Central memory CD8-positive, alpha-beta T cell (primary cell): ENCODE measurements at regions not wholly inside any gene's neighbourhood (a gene's known extent, or its start where the extent isn't known, plus 50 kb on each side); places are given as distances from the start of the nearest gene placed in this dataset.

Experiments used
- ATAC-seq: fragments of 150-1000 bp; cut with Tn5 transposase; replicated peaks from 2 replicates; pipeline ENCODE4 v1.10.0; 2022; ENCODE audit warnings: mild to moderate bottlenecking, moderate FRiP score, moderate number of reproducible peaks; ENCODE audit not compliant: poor library complexity, severe bottlenecking; ENCODE audit errors: extremely low read depth
- DNase-seq, 2 donors: peaks; one replicate each; pipeline ENCODE4 v3.0.0; 2021; ENCODE audit warnings: low spot score in 2 of 2
- H3K27ac Mint-ChIP-seq: one replicate; pipeline ENCODE4 v1.8.0; 2022; ENCODE audit warnings: low read depth, mild to moderate bottlenecking, moderate library complexity, mixed read lengths
- H3K27me3 Mint-ChIP-seq: one replicate; pipeline ENCODE4 v1.8.0; 2022; ENCODE audit warnings: mixed read lengths
- H3K36me3 Mint-ChIP-seq: one replicate; pipeline ENCODE4 v1.8.0; 2022; ENCODE audit warnings: mild to moderate bottlenecking, moderate library complexity, mixed read lengths; ENCODE audit not compliant: insufficient read depth
- H3K4me1 Mint-ChIP-seq: one replicate; pipeline ENCODE4 v1.8.0; 2022; ENCODE audit warnings: mixed read lengths
- H3K4me3 Mint-ChIP-seq: one replicate; pipeline ENCODE4 v1.8.0; 2022; ENCODE audit warnings: mild to moderate bottlenecking, moderate library complexity, mixed read lengths
- H3K9me3 Mint-ChIP-seq: one replicate; pipeline ENCODE4 v1.8.0; 2022; ENCODE audit warnings: mixed read lengths

GRCh38 chr3:113104357-113105092 lies 106.8 kb upstream of the BOC start:
- no peak for DNase-seq
- Mint-ChIP-seq H3K9me3 (no peaks in the 10 kb centered on the region), H3K27ac (no peak overlapping the region), H3K4me3 (no peak overlapping the region), H3K4me1 (no peaks in the 10 kb centered on the region), H3K36me3 (peaks cover 3% of the 10 kb centered on the region), H3K27me3 (no peaks in the 10 kb centered on the region)
- ATAC-seq = no peak

GRCh38 chr3:113105093-113105449 lies 106.3 kb upstream of the BOC start:
- Mint-ChIP-seq H3K4me1 (no peaks in the 10 kb centered on the region), H3K27ac (no peak overlapping the region), H3K27me3 (no peaks in the 10 kb centered on the region), H3K9me3 (no peaks in the 10 kb centered on the region), H3K4me3 (no peak overlapping the region), H3K36me3 (peaks cover 3% of the 10 kb centered on the region)
- ATAC-seq = no peak
- DNase-seq = no peak

DNA sequence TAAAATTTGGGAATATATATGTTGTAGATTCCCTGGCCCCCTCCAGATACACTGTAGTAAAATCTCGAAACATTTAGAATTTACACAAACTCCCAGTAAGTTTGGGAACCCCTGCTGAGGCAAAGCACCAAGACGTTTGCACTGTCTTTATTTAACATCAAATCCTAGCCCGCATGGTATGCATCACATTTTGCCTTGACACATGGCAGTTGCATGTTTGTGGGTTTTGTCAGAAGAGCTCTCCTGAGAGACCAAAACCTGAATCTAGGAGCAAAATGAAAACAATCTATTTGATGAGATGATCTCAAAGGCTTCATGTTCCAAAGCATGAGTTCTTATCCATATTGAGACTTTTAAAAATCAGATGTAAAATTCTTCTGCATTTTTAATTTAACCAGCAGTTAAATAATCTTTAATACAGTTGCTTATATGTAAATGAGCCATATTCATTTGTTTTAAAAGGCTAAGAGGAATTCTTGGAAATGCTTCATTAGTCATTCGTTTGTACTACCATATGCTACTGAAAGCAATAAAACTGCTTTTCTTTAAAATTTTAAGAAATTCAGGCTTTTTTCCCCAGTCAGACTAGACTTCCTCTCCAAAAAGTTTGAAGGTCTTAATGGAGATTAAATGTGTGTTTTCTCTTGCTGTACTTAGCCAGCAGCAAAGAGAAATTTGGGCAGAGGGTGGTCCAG lies 105.2 kb upstream of the BOC start:
- Mint-ChIP-seq H3K36me3 (peaks cover 3% of the 10 kb centered on the region), H3K9me3 (no peaks in the 10 kb centered on the region), H3K4me1 (peaks cover 6% of the 10 kb centered on the region), H3K4me3 (no peak overlapping the region), H3K27me3 (no peaks in the 10 kb centered on the region), H3K27ac (peak overlapping the region; percentile 7)
- DNase-seq (no peak), ATAC-seq (no peak)

DNA sequence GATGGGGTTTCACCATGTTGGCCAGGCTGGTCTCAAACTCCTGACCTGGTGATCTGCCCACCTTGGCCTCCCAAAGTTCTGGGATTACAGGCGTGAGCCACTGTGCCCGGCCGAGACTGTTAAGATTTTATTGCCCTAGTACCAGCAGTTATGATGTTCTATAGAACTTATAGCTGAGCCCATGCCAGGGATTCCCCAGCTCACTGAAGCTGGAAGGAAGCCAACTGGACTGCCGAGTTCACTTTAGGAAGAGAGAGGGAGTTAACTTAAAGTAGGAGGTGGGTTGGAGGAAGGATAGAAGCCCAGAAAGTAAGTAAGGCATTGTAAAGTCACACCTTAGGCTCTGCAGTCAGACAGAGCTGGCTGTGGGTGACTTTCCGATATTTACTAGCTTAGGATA lies 101.1 kb upstream of the BOC start:
- peaks cover 10% of the 10 kb centered on the region for H3K4me1 Mint-ChIP-seq
- no peak for DNase-seq
- H3K4me3 Mint-ChIP-seq = no peak overlapping the region
- no peak overlapping the region for H3K27ac Mint-ChIP-seq
- no peak for ATAC-seq
- H3K36me3 Mint-ChIP-seq = no peaks in the 10 kb centered on the region
- no peaks in the 10 kb centered on the region for H3K27me3 Mint-ChIP-seq
- H3K9me3 Mint-ChIP-seq = no peaks in the 10 kb centered on the region

- H3K9me3 Mint-ChIP-seq = no peaks in the 10 kb centered on the region
- H3K27ac Mint-ChIP-seq = no peak overlapping the region
- DNase-seq (no peak), ATAC-seq (no peak)
- no peaks in the 10 kb centered on the region for H3K27me3 Mint-ChIP-seq
- H3K4me3 Mint-ChIP-seq = no peak overlapping the region
- no peaks in the 10 kb centered on the region for H3K36me3 Mint-ChIP-seq
- peaks cover 10% of the 10 kb centered on the region for H3K4me1 Mint-ChIP-seq
These were observed 100.2 kb upstream of the BOC start for GRCh38 chr3:113111011-113111707.

DNA sequence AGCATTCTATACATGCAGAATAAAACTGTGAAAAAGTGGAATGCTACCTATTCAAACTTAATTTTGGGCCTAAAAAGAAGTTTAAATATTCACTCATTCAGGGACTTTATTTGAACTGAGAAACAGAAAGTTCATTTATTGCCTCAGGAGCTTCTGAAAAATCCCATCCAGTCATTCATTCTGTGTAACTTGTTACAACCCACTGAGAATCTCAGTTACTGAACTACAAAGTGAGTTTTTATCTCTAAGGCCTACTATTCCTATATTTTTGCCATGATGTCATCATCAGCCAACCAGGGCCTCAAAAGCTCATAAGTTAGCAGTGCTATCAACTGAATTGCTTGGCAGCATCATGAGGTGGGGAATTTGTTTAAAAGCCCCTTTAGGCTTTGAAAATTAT lies 98.0 kb upstream of the BOC start:
- ATAC-seq = no peak
- Mint-ChIP-seq H3K4me3 (no peak overlapping the region), H3K9me3 (no peaks in the 10 kb centered on the region), H3K4me1 (peaks cover 10% of the 10 kb centered on the region), H3K27ac (no peak overlapping the region), H3K36me3 (no peaks in the 10 kb centered on the region), H3K27me3 (no peaks in the 10 kb centered on the region)
- DNase-seq = no peak

DNA sequence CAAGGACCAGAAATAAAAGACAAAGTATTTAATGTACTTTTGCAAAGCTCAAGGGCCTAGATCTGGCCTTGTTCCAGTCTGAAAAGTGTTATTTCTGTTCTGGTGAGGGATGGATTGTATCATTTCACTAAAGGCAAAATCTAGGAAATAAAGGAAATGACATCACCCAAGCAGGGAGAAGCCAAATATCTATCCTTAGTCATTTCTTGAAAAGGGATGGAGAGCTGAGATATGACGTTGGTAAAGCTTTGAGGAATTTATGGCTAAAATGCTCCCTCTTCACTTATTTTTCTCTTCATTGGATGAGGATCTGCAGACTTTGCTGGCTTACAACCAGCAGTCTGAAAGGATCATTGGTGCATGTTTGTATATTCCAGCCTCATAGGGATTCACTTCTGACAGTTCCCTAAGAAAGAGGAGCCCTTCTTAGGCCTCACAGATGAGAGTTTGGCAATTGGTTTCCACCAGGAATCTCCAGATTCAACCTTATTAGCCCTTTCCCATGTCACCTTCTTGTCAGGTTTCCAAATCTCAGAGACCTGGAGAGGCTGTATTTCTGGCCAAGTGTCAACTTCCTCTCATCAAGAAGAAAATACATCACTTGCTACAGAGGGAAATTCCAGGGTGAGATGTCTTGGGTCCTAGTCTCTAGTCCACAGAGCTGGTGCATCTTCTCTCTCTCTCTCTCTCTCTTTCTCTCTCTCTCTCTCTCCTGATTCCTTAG lies 93.7 kb upstream of the BOC start:
- DNase-seq (no peak), ATAC-seq (no peak)
- H3K9me3 Mint-ChIP-seq = no peaks in the 10 kb centered on the region
- no peaks in the 10 kb centered on the region for H3K4me1 Mint-ChIP-seq
- H3K27ac Mint-ChIP-seq = no peak overlapping the region
- H3K27me3 Mint-ChIP-seq = no peaks in the 10 kb centered on the region
- no peak overlapping the region for H3K4me3 Mint-ChIP-seq
- H3K36me3 Mint-ChIP-seq = no peaks in the 10 kb centered on the region

DNA sequence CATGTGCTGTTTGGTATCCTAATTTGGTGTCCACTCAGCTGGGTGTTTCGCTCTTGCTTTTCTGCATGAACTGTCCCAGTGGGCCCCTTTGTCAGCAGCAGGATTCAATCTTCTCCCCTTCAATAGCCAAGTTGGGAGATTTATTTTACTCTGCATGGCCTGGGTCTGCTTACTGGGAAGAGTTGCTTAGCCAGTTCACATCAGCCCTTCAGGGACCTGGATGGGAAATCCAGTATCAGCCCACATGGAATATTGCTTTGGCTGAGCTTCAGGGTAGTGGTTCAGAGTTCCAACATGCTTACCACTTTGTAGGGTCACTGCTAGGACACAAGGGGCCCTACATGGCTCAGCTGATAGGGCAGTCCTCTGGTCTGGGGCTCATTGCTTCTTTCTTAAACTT lies 93.0 kb upstream of the BOC start:
- Mint-ChIP-seq H3K4me1 (no peaks in the 10 kb centered on the region), H3K27ac (no peak overlapping the region), H3K4me3 (no peak overlapping the region), H3K27me3 (no peaks in the 10 kb centered on the region), H3K36me3 (no peaks in the 10 kb centered on the region), H3K9me3 (no peaks in the 10 kb centered on the region)
- DNase-seq (no peak), ATAC-seq (no peak)

- Mint-ChIP-seq H3K27me3 (no peaks in the 10 kb centered on the region), H3K4me3 (no peak overlapping the region), H3K4me1 (no peaks in the 10 kb centered on the region), H3K9me3 (no peaks in the 10 kb centered on the region), H3K36me3 (no peaks in the 10 kb centered on the region), H3K27ac (no peak overlapping the region)
- ATAC-seq (no peak), DNase-seq (no peak)
These were observed 87.0 kb upstream of the BOC start for GRCh38 chr3:113124256-113124830.

DNA sequence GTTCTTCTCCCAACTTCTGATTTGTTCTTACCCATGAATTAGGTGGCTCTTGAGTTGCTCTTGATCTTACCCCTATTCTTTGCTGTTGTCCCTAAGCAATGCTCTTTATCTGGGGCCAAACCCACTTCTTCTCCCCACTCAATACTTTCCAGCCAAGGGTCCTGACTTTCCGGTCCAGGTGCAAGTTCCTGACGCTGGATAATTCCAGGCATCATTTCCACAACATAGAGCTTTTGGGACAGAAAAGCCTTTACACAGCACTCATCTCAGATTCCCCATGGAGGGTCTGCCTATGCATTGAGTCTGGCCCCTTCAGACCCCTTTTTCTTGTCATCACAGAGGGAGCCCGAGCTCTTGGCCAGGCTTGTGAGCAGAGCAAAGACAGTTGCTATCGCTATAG lies 85.4 kb upstream of the BOC start:
- Mint-ChIP-seq H3K4me1 (no peaks in the 10 kb centered on the region), H3K27me3 (no peaks in the 10 kb centered on the region), H3K27ac (no peak overlapping the region), H3K36me3 (peaks cover 1% of the 10 kb centered on the region), H3K9me3 (no peaks in the 10 kb centered on the region), H3K4me3 (no peak overlapping the region)
- ATAC-seq (no peak), DNase-seq (no peak)

DNA sequence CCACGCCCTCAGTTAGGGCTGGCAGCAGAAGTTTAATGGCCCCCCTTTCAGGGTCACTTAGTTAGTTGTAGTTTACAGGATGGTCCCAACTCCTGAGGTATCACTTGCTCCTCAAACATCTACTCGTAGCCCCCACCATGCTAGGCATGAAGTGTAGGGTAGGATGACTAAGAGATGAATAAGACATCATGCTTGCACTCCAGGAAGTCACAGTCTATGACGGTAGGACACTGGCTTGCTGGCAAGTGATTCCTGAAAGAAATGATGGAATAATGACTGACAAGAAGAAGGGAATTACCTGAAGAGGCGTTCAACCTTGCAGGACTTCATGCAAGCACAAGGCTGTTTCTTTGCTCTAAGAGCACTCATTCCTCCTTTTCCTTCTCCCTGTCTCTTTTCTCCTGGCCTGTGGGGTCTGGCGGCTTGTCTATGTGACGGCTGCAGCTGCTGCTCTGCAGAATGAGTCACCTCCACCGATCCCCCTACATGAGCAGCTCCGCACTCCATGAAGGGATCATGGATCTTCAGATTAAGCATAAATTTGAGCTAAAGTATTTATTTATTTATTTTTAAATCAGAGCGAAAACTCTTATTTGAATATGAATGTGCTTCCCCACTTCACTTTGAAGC lies 82.9 kb upstream of the BOC start:
- no peaks in the 10 kb centered on the region for H3K9me3 Mint-ChIP-seq
- H3K27me3 Mint-ChIP-seq = no peaks in the 10 kb centered on the region
- ATAC-seq (no peak), DNase-seq (no peak)
- H3K27ac Mint-ChIP-seq = no peak overlapping the region
- H3K36me3 Mint-ChIP-seq = peaks cover 1% of the 10 kb centered on the region
- H3K4me1 Mint-ChIP-seq = no peaks in the 10 kb centered on the region
- H3K4me3 Mint-ChIP-seq = no peak overlapping the region

DNA sequence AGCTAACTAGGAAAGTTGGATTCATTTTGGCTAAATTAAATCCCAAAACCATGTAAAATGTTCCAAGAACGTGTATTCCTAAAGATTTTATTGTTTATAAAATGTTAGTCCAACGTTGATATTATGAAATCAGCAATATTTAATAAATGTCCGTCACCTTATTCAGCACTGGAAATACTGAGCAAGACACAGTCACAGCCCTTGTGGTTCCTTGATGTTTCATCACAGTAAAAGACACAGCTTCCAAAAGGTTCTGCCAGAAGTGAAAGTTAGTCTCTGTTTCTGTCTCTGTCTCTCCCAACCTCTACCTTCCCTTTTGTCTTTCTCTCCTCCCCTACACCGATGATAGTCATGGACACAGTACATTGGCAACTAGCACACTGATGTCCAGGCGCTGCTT lies 82.2 kb upstream of the BOC start:
- no peak overlapping the region for H3K27ac Mint-ChIP-seq
- no peaks in the 10 kb centered on the region for H3K9me3 Mint-ChIP-seq
- no peaks in the 10 kb centered on the region for H3K27me3 Mint-ChIP-seq
- no peaks in the 10 kb centered on the region for H3K4me1 Mint-ChIP-seq
- no peak overlapping the region for H3K4me3 Mint-ChIP-seq
- peaks cover 1% of the 10 kb centered on the region for H3K36me3 Mint-ChIP-seq
- DNase-seq = no peak
- no peak for ATAC-seq
